ENCODE measurements at regions not wholly inside any gene's neighbourhood (a gene's known extent, or its start where the extent isn't known, plus 50 kb on each side); places are given as distances from the start of the nearest gene placed in this dataset.
A peak's percentile ranks its signal among the peaks of the same experiment; 100 is the strongest.
"Not testable (repeated sequence)": the region's sequence is repeated elsewhere in the genome, so short reads cannot be mapped to it uniquely, and the experiment has no call there.

- DNase-seq (ENCODE audit: low read depth) = no peak
Observed at GRCh38 chr10:125451319-125451718, 231.6 kb downstream of the TEX36 start.

- no peak for DNase-seq (ENCODE audit: low read depth)
Observed at GRCh38 chr10:125450218-125450617, 232.7 kb downstream of the TEX36 start.

- no peak for DNase-seq (ENCODE audit: low read depth)
Observed at GRCh38 chr10:125449571-125449970, 233.4 kb downstream of the TEX36 start.

- DNase-seq (ENCODE audit: low read depth) = no peak
Observed at GRCh38 chr10:125448596-125448995, 234.4 kb downstream of the TEX36 start.

- DNase-seq (ENCODE audit: low read depth) = no peak
Observed at GRCh38 chr10:125444790-125445189, 238.2 kb downstream of the TEX36 start.

GRCh38 chr10:125442856-125443540 is 240.0 kb downstream of the TEX36 start:
- no peak for DNase-seq (ENCODE audit: low read depth)

- no peak for DNase-seq (ENCODE audit: low read depth)
Observed at GRCh38 chr10:125441151-125441550, 241.8 kb downstream of the TEX36 start.

- no peak for DNase-seq (ENCODE audit: low read depth)
Observed at GRCh38 chr10:125431149-125431548, 251.8 kb downstream of the TEX36 start.

GRCh38 chr10:125428054-125428453 is 254.9 kb downstream of the TEX36 start:
- no peak for DNase-seq (ENCODE audit: low read depth)

GRCh38 chr10:125424191-125424847 is 258.6 kb downstream of the TEX36 start:
- no peak for DNase-seq (ENCODE audit: low read depth)

GRCh38 chr10:125423569-125423968 is 259.4 kb downstream of the TEX36 start:
- DNase-seq (ENCODE audit: low read depth) = no peak

GRCh38 chr10:125419831-125420230 is 259.5 kb upstream of the CTBP2 start:
- DNase-seq (ENCODE audit: low read depth) = no peak

- no peak for DNase-seq (ENCODE audit: low read depth)
Observed at GRCh38 chr10:125419146-125419545, 258.8 kb upstream of the CTBP2 start.

- DNase-seq (ENCODE audit: low read depth) = no peak
Observed at GRCh38 chr10:125417605-125418004, 257.2 kb upstream of the CTBP2 start.

GRCh38 chr10:125415964-125416363 is 255.6 kb upstream of the CTBP2 start:
- no peak for DNase-seq (ENCODE audit: low read depth)

- DNase-seq (ENCODE audit: low read depth) = no peak
Observed at GRCh38 chr10:125415006-125415633, 254.8 kb upstream of the CTBP2 start.

GRCh38 chr10:125411724-125412123 is 251.4 kb upstream of the CTBP2 start:
- peak; percentile 27 for DNase-seq (ENCODE audit: low read depth)

GRCh38 chr10:125409756-125410155 is 249.4 kb upstream of the CTBP2 start:
- no peak for DNase-seq (ENCODE audit: low read depth)

GRCh38 chr10:125407557-125407956 is 247.2 kb upstream of the CTBP2 start:
- DNase-seq (ENCODE audit: low read depth) = no peak

GRCh38 chr10:125407000-125407502 is 246.7 kb upstream of the CTBP2 start:
- DNase-seq (ENCODE audit: low read depth) = no peak

- not testable (repeated sequence) for DNase-seq (ENCODE audit: low read depth)
Observed at GRCh38 chr10:125404902-125405301, 244.5 kb upstream of the CTBP2 start.

GRCh38 chr10:125401462-125401861 is 241.1 kb upstream of the CTBP2 start:
- DNase-seq (ENCODE audit: low read depth) = no peak

- no peak for DNase-seq (ENCODE audit: low read depth)
Observed at GRCh38 chr10:125399289-125399688, 238.9 kb upstream of the CTBP2 start.

All from fibroblast of the conjunctiva (primary cell).